Mucosa of rectum (tissue), 2 donors: ENCODE measurements at regions not wholly inside any gene's neighbourhood (a gene's known extent, or its start where the extent isn't known, plus 50 kb on each side); places are given as distances from the start of the nearest gene placed in this dataset.

Experiments
- H3K27ac ChIP-seq, 2 donors: one replicate each; pipeline ENCODE4 v1.7.0; 2013; ENCODE audit warnings: inconsistent platforms in 2 of 2, low read depth in 2 of 2, low read length in 2 of 2
- H3K27me3 ChIP-seq, 2 donors: one replicate each; pipeline ENCODE4 v1.7.0; 2013; ENCODE audit warnings: low read length in 2 of 2; ENCODE audit not compliant: control insufficient read depth in 2 of 2, insufficient read depth in 2 of 2
- H3K36me3 ChIP-seq, 2 donors: one replicate each; pipeline ENCODE4 v1.7.0; 2013; ENCODE audit warnings: low read length in 2 of 2; ENCODE audit not compliant: control insufficient read depth in 2 of 2, insufficient read depth in 2 of 2
- H3K4me1 ChIP-seq, 2 donors: one replicate each; pipeline ENCODE4 v1.7.0; 2013; ENCODE audit warnings: low read length in 2 of 2, mild to moderate bottlenecking in 1 of 2; ENCODE audit not compliant: control insufficient read depth in 2 of 2, insufficient read depth in 2 of 2
- H3K4me3 ChIP-seq, 2 donors: one replicate each; pipeline ENCODE4 v1.7.0; 2013; ENCODE audit warnings: low read length in 2 of 2
- H3K9ac ChIP-seq, 2 donors: one replicate each; pipeline ENCODE4 v1.7.0; 2013; ENCODE audit warnings: low read length in 2 of 2, low read depth in 1 of 2, mild to moderate bottlenecking in 1 of 2
- H3K9me3 ChIP-seq, 2 donors: one replicate each; pipeline ENCODE4 v1.7.0; 2013; ENCODE audit warnings: low read length in 2 of 2; ENCODE audit not compliant: control insufficient read depth in 2 of 2
- donor health status: healthy.
- donor health status: Normal muscosa, but diverticular disease.

- H3K4me1 ChIP-seq: no peaks in the 10 kb centered on the region
- no peaks in the 10 kb centered on the region for H3K9me3 ChIP-seq
- no peaks in the 10 kb centered on the region for H3K27me3 ChIP-seq
- no peak overlapping the region for H3K9ac ChIP-seq
- H3K4me3 ChIP-seq: no peak overlapping the region
- H3K27ac ChIP-seq: no peak overlapping the region
- no peaks in the 10 kb centered on the region for H3K36me3 ChIP-seq
Measured at GRCh38 chr15:95594496-95594895, 736.0 kb upstream of the NR2F2 start.

- Histone ChIP-seq H3K9ac (no peak overlapping the region), H3K9me3 (no peaks in the 10 kb centered on the region), H3K36me3 (no peaks in the 10 kb centered on the region), H3K4me3 (no peak overlapping the region), H3K27me3 (no peaks in the 10 kb centered on the region), H3K4me1 (no peaks in the 10 kb centered on the region), H3K27ac (no peak overlapping the region)
Measured at GRCh38 chr15:95595759-95596158, 734.7 kb upstream of the NR2F2 start.

GRCh38 chr15:95596496-95596895 lies 734.0 kb upstream of the NR2F2 start:
- H3K27ac ChIP-seq: no peak overlapping the region

GRCh38 chr15:95598251-95598855 lies 732.1 kb upstream of the NR2F2 start:
- Histone ChIP-seq H3K4me1 (no peaks in the 10 kb centered on the region), H3K27me3 (no peaks in the 10 kb centered on the region), H3K36me3 (no peaks in the 10 kb centered on the region), H3K4me3 (no peak overlapping the region), H3K9me3 (peaks cover 0 to 2% of the 10 kb centered on the region in 2 donors), H3K27ac (no peak overlapping the region), H3K9ac (no peak overlapping the region)

More at GRCh38 chr15:95596496-95596895, 734.0 kb upstream of the NR2F2 start:
- Histone ChIP-seq H3K4me1 (no peaks in the 10 kb centered on the region), H3K9me3 (no peaks in the 10 kb centered on the region), H3K4me3 (no peak overlapping the region), H3K9ac (no peak overlapping the region), H3K36me3 (no peaks in the 10 kb centered on the region), H3K27me3 (no peaks in the 10 kb centered on the region)

- H3K27me3 ChIP-seq: no peaks in the 10 kb centered on the region
- no peaks in the 10 kb centered on the region for H3K4me1 ChIP-seq
- H3K36me3 ChIP-seq: no peaks in the 10 kb centered on the region
- no peak overlapping the region for H3K9ac ChIP-seq
- H3K9me3 ChIP-seq: peaks cover 0 to 2% of the 10 kb centered on the region in 2 donors
- H3K4me3 ChIP-seq: no peak overlapping the region
- H3K27ac ChIP-seq: no peak overlapping the region
Measured at GRCh38 chr15:95600367-95600766, 730.1 kb upstream of the NR2F2 start.

- Histone ChIP-seq H3K9ac (no peak overlapping the region), H3K27me3 (no peaks in the 10 kb centered on the region), H3K27ac (no peak overlapping the region), H3K4me1 (no peaks in the 10 kb centered on the region), H3K9me3 (peaks cover 0 to 2% of the 10 kb centered on the region in 2 donors), H3K4me3 (no peak overlapping the region), H3K36me3 (no peaks in the 10 kb centered on the region)
Measured at GRCh38 chr15:95600884-95601283, 729.6 kb upstream of the NR2F2 start.

- Histone ChIP-seq H3K4me3 (no peak overlapping the region), H3K27me3 (no peaks in the 10 kb centered on the region), H3K4me1 (no peaks in the 10 kb centered on the region), H3K27ac (no peak overlapping the region), H3K9me3 (peaks cover 0 to 2% of the 10 kb centered on the region in 2 donors), H3K36me3 (no peaks in the 10 kb centered on the region), H3K9ac (no peak overlapping the region)
Measured at GRCh38 chr15:95601525-95601924, 729.0 kb upstream of the NR2F2 start.

- Histone ChIP-seq H3K9me3 (peaks cover 0 to 2% of the 10 kb centered on the region in 2 donors), H3K4me3 (no peak overlapping the region), H3K4me1 (no peaks in the 10 kb centered on the region), H3K9ac (no peak overlapping the region), H3K27me3 (no peaks in the 10 kb centered on the region), H3K27ac (no peak overlapping the region), H3K36me3 (no peaks in the 10 kb centered on the region)
Measured at GRCh38 chr15:95603802-95604201, 726.7 kb upstream of the NR2F2 start.

- no peak overlapping the region for H3K4me3 ChIP-seq
- no peak overlapping the region for H3K27ac ChIP-seq
- H3K9me3 ChIP-seq: peaks cover 0 to 2% of the 10 kb centered on the region in 2 donors
- no peak overlapping the region for H3K9ac ChIP-seq
- no peaks in the 10 kb centered on the region for H3K4me1 ChIP-seq
- H3K27me3 ChIP-seq: no peaks in the 10 kb centered on the region
- H3K36me3 ChIP-seq: no peaks in the 10 kb centered on the region
Measured at GRCh38 chr15:95604634-95605036, 725.9 kb upstream of the NR2F2 start.

GRCh38 chr15:95605098-95605497 lies 725.4 kb upstream of the NR2F2 start:
- no peak overlapping the region for H3K27ac ChIP-seq

More at GRCh38 chr15:95605098-95605497, 725.4 kb upstream of the NR2F2 start:
- Histone ChIP-seq H3K9ac (no peak overlapping the region), H3K4me1 (no peaks in the 10 kb centered on the region), H3K27me3 (no peaks in the 10 kb centered on the region), H3K36me3 (no peaks in the 10 kb centered on the region), H3K4me3 (no peak overlapping the region), H3K9me3 (peaks cover 0 to 2% of the 10 kb centered on the region in 2 donors)
